Skeletal muscle tissue (tissue), 3 donors: ENCODE measurements at regions not wholly inside any gene's neighbourhood (a gene's known extent, or its start where the extent isn't known, plus 50 kb on each side); places are given as distances from the start of the nearest gene placed in this dataset.

Experiments
- H3K27ac ChIP-seq: one replicate; pipeline ENCODE4 v1.7.0; 2013; ENCODE audit warnings: mild to moderate bottlenecking, low read depth, low read length, inconsistent platforms
- H3K27me3 ChIP-seq, 3 donors: one replicate each; pipeline ENCODE4 v1.7.0; 2013; ENCODE audit warnings: low read length in 3 of 3; ENCODE audit not compliant: control insufficient read depth in 3 of 3, insufficient read depth in 3 of 3
- H3K36me3 ChIP-seq, 3 donors: one replicate each; pipeline ENCODE4 v1.7.0; 2013; ENCODE audit warnings: low read length in 3 of 3; ENCODE audit not compliant: control insufficient read depth in 3 of 3, insufficient read depth in 3 of 3
- H3K4me1 ChIP-seq, 3 donors: one replicate each; pipeline ENCODE4 v1.7.0; 2013; ENCODE audit warnings: low read length in 3 of 3, mild to moderate bottlenecking in 3 of 3; ENCODE audit not compliant: control insufficient read depth in 3 of 3, insufficient read depth in 3 of 3
- H3K4me3 ChIP-seq, 3 donors: one replicate each; pipeline ENCODE4 v1.7.0; 2013; ENCODE audit warnings: low read length in 3 of 3
- H3K9ac ChIP-seq, 3 donors: one replicate each; pipeline ENCODE4 v1.7.0; 2013; ENCODE audit warnings: low read length in 3 of 3, mild to moderate bottlenecking in 3 of 3, moderate library complexity in 2 of 3, low read depth in 1 of 3
- H3K9me3 ChIP-seq, 3 donors: one replicate each; pipeline ENCODE4 v1.7.0; 2013; ENCODE audit warnings: low read length in 3 of 3; ENCODE audit not compliant: control insufficient read depth in 3 of 3
- donor health status: Osteomylitis.

GRCh38 chr3:87052499-87053260 is 61.7 kb upstream of the VGLL3 start:
- peaks cover 0 to 2% (median 0%) of the 10 kb centered on the region in 3 donors for H3K27me3 ChIP-seq
- no peak overlapping the region for H3K4me3 ChIP-seq
- no peaks in the 10 kb centered on the region for H3K36me3 ChIP-seq
- H3K4me1 ChIP-seq = no peaks in the 10 kb centered on the region
- H3K9me3 ChIP-seq = no peaks in the 10 kb centered on the region
- H3K9ac ChIP-seq = no peak overlapping the region
- H3K27ac ChIP-seq = no peak overlapping the region

DNA sequence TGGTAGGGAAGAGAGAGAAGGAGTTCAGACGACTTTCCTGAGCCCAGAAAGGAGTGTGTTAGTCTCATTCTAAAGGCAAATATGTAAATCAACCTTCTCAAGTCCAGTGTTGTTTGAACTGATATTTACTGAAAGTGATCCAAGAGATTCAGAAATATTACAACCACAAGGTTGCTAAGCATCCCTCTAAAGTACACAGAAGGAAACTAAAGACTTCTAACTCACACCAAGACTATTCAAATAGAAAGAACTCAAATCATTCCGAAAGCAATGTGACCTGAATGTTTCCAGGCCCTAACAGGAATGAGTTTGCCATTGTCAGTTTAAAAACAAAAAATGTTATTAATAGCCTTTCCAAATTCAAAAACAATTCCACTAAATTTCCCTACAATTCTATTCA is 56.9 kb upstream of the VGLL3 start:
- Histone ChIP-seq H3K9me3 (no peaks in the 10 kb centered on the region), H3K4me3 (no peak overlapping the region), H3K27me3 (no peaks in the 10 kb centered on the region), H3K4me1 (no peaks in the 10 kb centered on the region), H3K27ac (no peak overlapping the region), H3K9ac (no peak overlapping the region), H3K36me3 (no peaks in the 10 kb centered on the region)

- Histone ChIP-seq H3K9me3 (no peaks in the 10 kb centered on the region), H3K4me3 (no peak overlapping the region), H3K4me1 (no peaks in the 10 kb centered on the region), H3K36me3 (no peaks in the 10 kb centered on the region), H3K27ac (no peak overlapping the region), H3K9ac (no peak overlapping the region), H3K27me3 (no peaks in the 10 kb centered on the region)
Observed at GRCh38 chr3:87046241-87046640, 55.3 kb upstream of the VGLL3 start.

DNA sequence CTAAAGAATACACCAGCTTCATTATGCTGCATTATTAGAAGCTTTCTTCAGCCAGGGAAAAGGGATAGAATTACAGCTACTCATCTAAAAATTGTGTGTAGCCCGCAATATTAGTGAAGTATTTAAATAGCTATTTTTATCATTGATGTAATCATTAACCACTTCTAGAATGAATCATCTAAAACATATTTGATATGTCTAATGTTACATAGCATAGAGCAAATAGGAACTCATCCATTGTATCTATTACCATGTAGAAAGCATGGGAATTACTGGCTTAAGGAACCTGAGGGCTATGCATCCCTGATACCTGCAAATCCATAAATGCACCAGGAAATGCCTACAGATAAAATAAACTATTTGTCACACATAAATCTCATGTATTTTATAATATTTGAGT is 54.5 kb upstream of the VGLL3 start:
- H3K9me3 ChIP-seq = no peaks in the 10 kb centered on the region
- H3K4me1 ChIP-seq = no peaks in the 10 kb centered on the region
- H3K4me3 ChIP-seq = no peak overlapping the region
- H3K36me3 ChIP-seq = no peaks in the 10 kb centered on the region
- no peak overlapping the region for H3K9ac ChIP-seq
- no peaks in the 10 kb centered on the region for H3K27me3 ChIP-seq
- no peak overlapping the region for H3K27ac ChIP-seq

GRCh38 chr3:87044846-87045245 is 53.9 kb upstream of the VGLL3 start:
- no peaks in the 10 kb centered on the region for H3K9me3 ChIP-seq
- no peak overlapping the region for H3K4me3 ChIP-seq
- H3K36me3 ChIP-seq = no peaks in the 10 kb centered on the region
- H3K27ac ChIP-seq = no peak overlapping the region
- H3K27me3 ChIP-seq = no peaks in the 10 kb centered on the region
- no peak overlapping the region for H3K9ac ChIP-seq
- no peaks in the 10 kb centered on the region for H3K4me1 ChIP-seq

GRCh38 chr3:87044409-87044808 is 53.5 kb upstream of the VGLL3 start:
- no peaks in the 10 kb centered on the region for H3K36me3 ChIP-seq
- no peak overlapping the region for H3K9ac ChIP-seq
- no peak overlapping the region for H3K4me3 ChIP-seq
- H3K9me3 ChIP-seq = no peaks in the 10 kb centered on the region
- no peaks in the 10 kb centered on the region for H3K27me3 ChIP-seq
- H3K4me1 ChIP-seq = no peaks in the 10 kb centered on the region
- H3K27ac ChIP-seq = no peak overlapping the region

GRCh38 chr3:87041191-87041590 is 50.2 kb upstream of the VGLL3 start:
- Histone ChIP-seq H3K27ac (no peak overlapping the region), H3K9ac (no peak overlapping the region), H3K9me3 (no peaks in the 10 kb centered on the region), H3K4me3 (no peak overlapping the region), H3K36me3 (no peaks in the 10 kb centered on the region), H3K4me1 (no peaks in the 10 kb centered on the region), H3K27me3 (no peaks in the 10 kb centered on the region)
